ENCODE measurements at regions not wholly inside any gene's neighbourhood (a gene's known extent, or its start where the extent isn't known, plus 50 kb on each side); places are given as distances from the start of the nearest gene placed in this dataset.

DNA sequence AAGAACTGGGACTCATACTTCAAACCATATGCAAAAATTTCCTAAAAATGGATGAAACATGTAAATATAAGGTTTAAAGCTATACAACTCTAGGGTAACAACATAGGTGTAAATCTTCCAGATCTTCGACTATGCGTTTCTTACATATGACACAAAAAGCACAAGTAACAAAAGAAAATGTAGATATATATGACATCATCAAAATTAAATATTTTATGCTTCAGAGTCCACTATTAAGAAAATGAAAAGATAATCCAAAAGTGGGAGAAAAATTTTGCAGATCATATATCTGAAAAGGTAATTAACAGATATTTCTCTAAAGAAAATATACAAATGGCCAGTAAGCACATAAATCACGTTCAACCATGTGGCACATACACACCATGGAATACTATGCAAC lies 164.2 kb upstream of the ACTRT1 start:
- TF ChIP-seq, protein P1, sequence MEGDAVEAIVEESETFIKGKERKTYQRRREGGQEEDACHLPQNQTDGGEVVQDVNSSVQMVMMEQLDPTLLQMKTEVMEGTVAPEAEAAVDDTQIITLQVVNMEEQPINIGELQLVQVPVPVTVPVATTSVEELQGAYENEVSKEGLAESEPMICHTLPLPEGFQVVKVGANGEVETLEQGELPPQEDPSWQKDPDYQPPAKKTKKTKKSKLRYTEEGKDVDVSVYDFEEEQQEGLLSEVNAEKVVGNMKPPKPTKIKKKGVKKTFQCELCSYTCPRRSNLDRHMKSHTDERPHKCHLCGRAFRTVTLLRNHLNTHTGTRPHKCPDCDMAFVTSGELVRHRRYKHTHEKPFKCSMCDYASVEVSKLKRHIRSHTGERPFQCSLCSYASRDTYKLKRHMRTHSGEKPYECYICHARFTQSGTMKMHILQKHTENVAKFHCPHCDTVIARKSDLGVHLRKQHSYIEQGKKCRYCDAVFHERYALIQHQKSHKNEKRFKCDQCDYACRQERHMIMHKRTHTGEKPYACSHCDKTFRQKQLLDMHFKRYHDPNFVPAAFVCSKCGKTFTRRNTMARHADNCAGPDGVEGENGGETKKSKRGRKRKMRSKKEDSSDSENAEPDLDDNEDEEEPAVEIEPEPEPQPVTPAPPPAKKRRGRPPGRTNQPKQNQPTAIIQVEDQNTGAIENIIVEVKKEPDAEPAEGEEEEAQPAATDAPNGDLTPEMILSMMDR (optimal IDR thresholded peaks at IDR 0.05 in 1 of 3, IDR thresholded peaks at IDR 0.05 in 1 of 3, conservative IDR thresholded peaks at IDR 0.05 in 1 of 3; ENCODE audit: extremely low read depth in 1 of 3, insufficient read depth in 2 of 3, low read length in 3 of 3) = no peak
- TF ChIP-seq EZH2 (IDR thresholded peaks at IDR 0.05; ENCODE audit: low read length) = no peak
- no peaks in the 10 kb centered on the region for H3K9me1 ChIP-seq (ENCODE audit: control insufficient read depth, extremely low read depth, insufficient read depth, low read length)
- FAIRE-seq (no peak), DNase-seq (ENCODE audit: low read depth, low spot score) (no peak)
- H3K27ac ChIP-seq (ENCODE audit: control insufficient read depth, insufficient read depth, low read length) = no peak overlapping the region
- no peak overlapping the region for H3K4me3 ChIP-seq (ENCODE audit: control insufficient read depth in 2 of 3, extremely low read depth in 1 of 3, insufficient read depth in 2 of 3, low read depth in 1 of 3, low read length in 3 of 3)
- H3K4me1 ChIP-seq (ENCODE audit: control insufficient read depth, extremely low read depth, insufficient read depth, low read length) = no peaks in the 10 kb centered on the region
- H3K36me3 ChIP-seq (ENCODE audit: control insufficient read depth in 2 of 2, extremely low read depth in 1 of 2, insufficient read depth in 2 of 2, low read length in 2 of 2) = no peaks in the 10 kb centered on the region
- dilution Hi-C loops (cut with MboI; ENCODE audit: extremely low pct_ligation_motif_present, low sequenced_read_pairs) = no loop called here
- H3K27me3 ChIP-seq (ENCODE audit: control insufficient read depth, extremely low read depth, insufficient read depth, low read length) = no peaks in the 10 kb centered on the region
- no peak overlapping the region for H2AFZ ChIP-seq (ENCODE audit: control insufficient read depth, low read length)
- H4K20me1 ChIP-seq (ENCODE audit: control insufficient read depth, extremely low read depth, insufficient read depth, low read length) = no peaks in the 10 kb centered on the region
- no peaks in the 10 kb centered on the region for H3K79me2 ChIP-seq (ENCODE audit: control insufficient read depth, insufficient read depth, low read length)
- no peak overlapping the region for H3K4me2 ChIP-seq (ENCODE audit: control insufficient read depth, extremely low read depth, insufficient read depth, low read depth, low read length)
- H3K9me3 ChIP-seq (ENCODE audit: control insufficient read depth, low read depth, low read length) = no peaks in the 10 kb centered on the region
- H3K9ac ChIP-seq (ENCODE audit: control insufficient read depth, extremely low read depth, insufficient read depth, low read length) = no peak overlapping the region

GRCh38 chrX:128165884-128166408 lies 113.7 kb upstream of the ACTRT1 start:
- Histone ChIP-seq H2AFZ (ENCODE audit: control insufficient read depth, low read length) (no peak overlapping the region), H3K27me3 (ENCODE audit: control insufficient read depth, extremely low read depth, insufficient read depth, low read length) (no peaks in the 10 kb centered on the region), H3K27ac (ENCODE audit: control insufficient read depth, insufficient read depth, low read length) (no peak overlapping the region), H3K9me1 (ENCODE audit: control insufficient read depth, extremely low read depth, insufficient read depth, low read length) (no peaks in the 10 kb centered on the region), H3K4me1 (ENCODE audit: control insufficient read depth, extremely low read depth, insufficient read depth, low read length) (no peaks in the 10 kb centered on the region), H3K4me2 (ENCODE audit: control insufficient read depth, extremely low read depth, insufficient read depth, low read depth, low read length) (no peak overlapping the region), H3K79me2 (ENCODE audit: control insufficient read depth, insufficient read depth, low read length) (no peaks in the 10 kb centered on the region), H4K20me1 (ENCODE audit: control insufficient read depth, extremely low read depth, insufficient read depth, low read length) (no peaks in the 10 kb centered on the region), H3K36me3 (ENCODE audit: control insufficient read depth in 2 of 2, extremely low read depth in 1 of 2, insufficient read depth in 2 of 2, low read length in 2 of 2) (no peaks in the 10 kb centered on the region), H3K9ac (ENCODE audit: control insufficient read depth, extremely low read depth, insufficient read depth, low read length) (no peak overlapping the region), H3K4me3 (ENCODE audit: control insufficient read depth in 2 of 3, extremely low read depth in 1 of 3, insufficient read depth in 2 of 3, low read depth in 1 of 3, low read length in 3 of 3) (no peak overlapping the region), H3K9me3 (ENCODE audit: control insufficient read depth, low read depth, low read length) (peaks cover 2% of the 10 kb centered on the region)
- TF ChIP-seq, protein P1 (optimal IDR thresholded peaks at IDR 0.05 in 1 of 3, IDR thresholded peaks at IDR 0.05 in 1 of 3, conservative IDR thresholded peaks at IDR 0.05 in 1 of 3; ENCODE audit: extremely low read depth in 1 of 3, insufficient read depth in 2 of 3, low read length in 3 of 3) = no peak
- no peak for TF ChIP-seq EZH2 (IDR thresholded peaks at IDR 0.05; ENCODE audit: low read length)
- FAIRE-seq = no peak
- dilution Hi-C loops (cut with MboI; ENCODE audit: extremely low pct_ligation_motif_present, low sequenced_read_pairs) = no loop called here
- DNase-seq (ENCODE audit: low read depth, low spot score) = no peak

Measured in keratinocyte (primary cell).